ENCODE measurements at regions not wholly inside any gene's neighbourhood (a gene's known extent, or its start where the extent isn't known, plus 50 kb on each side); places are given as distances from the start of the nearest gene placed in this dataset.

DNA sequence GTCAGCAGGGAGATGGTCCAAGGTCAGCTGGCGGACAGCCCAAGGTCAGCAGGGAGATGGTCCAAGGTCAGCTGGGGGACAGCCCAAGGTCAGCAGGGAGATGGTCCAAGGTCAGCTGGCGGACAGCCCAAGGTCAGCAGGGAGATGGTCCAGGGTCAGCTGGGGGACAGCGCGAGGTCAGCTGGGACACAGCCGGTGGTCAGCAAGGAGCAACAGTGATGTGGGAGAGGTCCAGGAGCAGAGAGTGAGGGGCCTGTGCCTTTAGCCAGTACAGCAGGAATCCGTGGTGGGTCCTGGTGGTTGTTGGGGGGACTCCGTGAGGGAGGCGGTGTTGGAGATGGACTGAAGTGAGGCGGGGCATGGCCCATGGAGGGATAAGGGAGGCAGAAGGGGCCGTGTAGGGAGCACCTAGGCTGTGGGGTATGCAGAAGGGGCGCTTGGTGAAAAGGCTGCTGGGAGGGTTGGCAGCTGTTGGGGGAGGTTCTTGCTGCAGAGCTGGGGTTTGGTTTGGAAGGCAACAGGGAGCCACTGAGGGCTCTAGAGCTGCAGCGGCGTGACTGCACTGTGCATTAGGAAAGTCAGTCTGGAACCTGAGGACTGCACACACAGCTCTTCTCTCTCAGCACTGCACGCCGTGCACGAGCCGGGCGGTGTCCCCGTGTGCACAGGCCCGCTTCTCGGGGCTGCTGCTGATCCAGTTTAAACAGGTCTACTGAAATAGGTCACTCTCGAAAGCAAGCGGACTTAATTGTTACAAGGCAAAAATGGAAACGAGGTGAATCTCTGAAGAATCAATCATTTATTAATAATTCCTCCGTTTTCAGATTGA, 76.2 kb upstream of the HDAC4 start:
- TF ChIP-seq, protein P1, sequence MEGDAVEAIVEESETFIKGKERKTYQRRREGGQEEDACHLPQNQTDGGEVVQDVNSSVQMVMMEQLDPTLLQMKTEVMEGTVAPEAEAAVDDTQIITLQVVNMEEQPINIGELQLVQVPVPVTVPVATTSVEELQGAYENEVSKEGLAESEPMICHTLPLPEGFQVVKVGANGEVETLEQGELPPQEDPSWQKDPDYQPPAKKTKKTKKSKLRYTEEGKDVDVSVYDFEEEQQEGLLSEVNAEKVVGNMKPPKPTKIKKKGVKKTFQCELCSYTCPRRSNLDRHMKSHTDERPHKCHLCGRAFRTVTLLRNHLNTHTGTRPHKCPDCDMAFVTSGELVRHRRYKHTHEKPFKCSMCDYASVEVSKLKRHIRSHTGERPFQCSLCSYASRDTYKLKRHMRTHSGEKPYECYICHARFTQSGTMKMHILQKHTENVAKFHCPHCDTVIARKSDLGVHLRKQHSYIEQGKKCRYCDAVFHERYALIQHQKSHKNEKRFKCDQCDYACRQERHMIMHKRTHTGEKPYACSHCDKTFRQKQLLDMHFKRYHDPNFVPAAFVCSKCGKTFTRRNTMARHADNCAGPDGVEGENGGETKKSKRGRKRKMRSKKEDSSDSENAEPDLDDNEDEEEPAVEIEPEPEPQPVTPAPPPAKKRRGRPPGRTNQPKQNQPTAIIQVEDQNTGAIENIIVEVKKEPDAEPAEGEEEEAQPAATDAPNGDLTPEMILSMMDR (IDR thresholded peaks at IDR 0.05; ENCODE audit: low read depth, low read length, missing input control): no peak
- TF ChIP-seq, protein P2, sequence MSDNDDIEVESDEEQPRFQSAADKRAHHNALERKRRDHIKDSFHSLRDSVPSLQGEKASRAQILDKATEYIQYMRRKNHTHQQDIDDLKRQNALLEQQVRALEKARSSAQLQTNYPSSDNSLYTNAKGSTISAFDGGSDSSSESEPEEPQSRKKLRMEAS (IDR thresholded peaks at IDR 0.05): no peak
- TF ChIP-seq TAF1 (conservative IDR thresholded peaks at IDR 0.05): no peak
- TF ChIP-seq JUND (IDR thresholded peaks at IDR 0.05): no peak
- no peak for TF ChIP-seq RXRA (IDR thresholded peaks at IDR 0.05)
- no peak for TF ChIP-seq EGR1 (IDR thresholded peaks at IDR 0.05; ENCODE audit: low read depth in 2 of 2)
- TF ChIP-seq, protein P3, sequence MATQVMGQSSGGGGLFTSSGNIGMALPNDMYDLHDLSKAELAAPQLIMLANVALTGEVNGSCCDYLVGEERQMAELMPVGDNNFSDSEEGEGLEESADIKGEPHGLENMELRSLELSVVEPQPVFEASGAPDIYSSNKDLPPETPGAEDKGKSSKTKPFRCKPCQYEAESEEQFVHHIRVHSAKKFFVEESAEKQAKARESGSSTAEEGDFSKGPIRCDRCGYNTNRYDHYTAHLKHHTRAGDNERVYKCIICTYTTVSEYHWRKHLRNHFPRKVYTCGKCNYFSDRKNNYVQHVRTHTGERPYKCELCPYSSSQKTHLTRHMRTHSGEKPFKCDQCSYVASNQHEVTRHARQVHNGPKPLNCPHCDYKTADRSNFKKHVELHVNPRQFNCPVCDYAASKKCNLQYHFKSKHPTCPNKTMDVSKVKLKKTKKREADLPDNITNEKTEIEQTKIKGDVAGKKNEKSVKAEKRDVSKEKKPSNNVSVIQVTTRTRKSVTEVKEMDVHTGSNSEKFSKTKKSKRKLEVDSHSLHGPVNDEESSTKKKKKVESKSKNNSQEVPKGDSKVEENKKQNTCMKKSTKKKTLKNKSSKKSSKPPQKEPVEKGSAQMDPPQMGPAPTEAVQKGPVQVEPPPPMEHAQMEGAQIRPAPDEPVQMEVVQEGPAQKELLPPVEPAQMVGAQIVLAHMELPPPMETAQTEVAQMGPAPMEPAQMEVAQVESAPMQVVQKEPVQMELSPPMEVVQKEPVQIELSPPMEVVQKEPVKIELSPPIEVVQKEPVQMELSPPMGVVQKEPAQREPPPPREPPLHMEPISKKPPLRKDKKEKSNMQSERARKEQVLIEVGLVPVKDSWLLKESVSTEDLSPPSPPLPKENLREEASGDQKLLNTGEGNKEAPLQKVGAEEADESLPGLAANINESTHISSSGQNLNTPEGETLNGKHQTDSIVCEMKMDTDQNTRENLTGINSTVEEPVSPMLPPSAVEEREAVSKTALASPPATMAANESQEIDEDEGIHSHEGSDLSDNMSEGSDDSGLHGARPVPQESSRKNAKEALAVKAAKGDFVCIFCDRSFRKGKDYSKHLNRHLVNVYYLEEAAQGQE (IDR thresholded peaks at IDR 0.05): no peak
- TF ChIP-seq SP1 (IDR thresholded peaks at IDR 0.05): no peak
- TF ChIP-seq, protein P4, sequence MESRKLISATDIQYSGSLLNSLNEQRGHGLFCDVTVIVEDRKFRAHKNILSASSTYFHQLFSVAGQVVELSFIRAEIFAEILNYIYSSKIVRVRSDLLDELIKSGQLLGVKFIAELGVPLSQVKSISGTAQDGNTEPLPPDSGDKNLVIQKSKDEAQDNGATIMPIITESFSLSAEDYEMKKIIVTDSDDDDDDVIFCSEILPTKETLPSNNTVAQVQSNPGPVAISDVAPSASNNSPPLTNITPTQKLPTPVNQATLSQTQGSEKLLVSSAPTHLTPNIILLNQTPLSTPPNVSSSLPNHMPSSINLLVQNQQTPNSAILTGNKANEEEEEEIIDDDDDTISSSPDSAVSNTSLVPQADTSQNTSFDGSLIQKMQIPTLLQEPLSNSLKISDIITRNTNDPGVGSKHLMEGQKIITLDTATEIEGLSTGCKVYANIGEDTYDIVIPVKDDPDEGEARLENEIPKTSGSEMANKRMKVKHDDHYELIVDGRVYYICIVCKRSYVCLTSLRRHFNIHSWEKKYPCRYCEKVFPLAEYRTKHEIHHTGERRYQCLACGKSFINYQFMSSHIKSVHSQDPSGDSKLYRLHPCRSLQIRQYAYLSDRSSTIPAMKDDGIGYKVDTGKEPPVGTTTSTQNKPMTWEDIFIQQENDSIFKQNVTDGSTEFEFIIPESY (IDR thresholded peaks at IDR 0.05): no peak
- TF ChIP-seq GABPA (IDR thresholded peaks at IDR 0.05 in 1 of 2, conservative IDR thresholded peaks at IDR 0.05 in 1 of 2): no peak
- TF ChIP-seq RAD21 (IDR thresholded peaks at IDR 0.05): no peak
- no peak for TF ChIP-seq FOXA1 (IDR thresholded peaks at IDR 0.05)
- no peak for TF ChIP-seq FOXA2 (IDR thresholded peaks at IDR 0.05)

All from liver (tissue), 3 donors.